Fibroblast of mammary gland (primary cell): ENCODE measurements at regions not wholly inside any gene's neighbourhood (a gene's known extent, or its start where the extent isn't known, plus 50 kb on each side); places are given as distances from the start of the nearest gene placed in this dataset.

ENCODE experiments used
- DNase-seq: peaks from one replicate; pipeline ENCODE4 v3.0.0-alpha.2; 2010; ENCODE audit warnings: low read depth
- H3K4me3 ChIP-seq: 2 replicates; pipeline ENCODE4 v1.5.1; 2011; ENCODE audit warnings: low read depth, mild to moderate bottlenecking, low read length, moderate library complexity; ENCODE audit not compliant: control insufficient read depth
- CTCF ChIP-seq: conservative IDR thresholded peaks from 2 replicates; pipeline ENCODE4 v1.5.1; 2011; ENCODE audit warnings: low read depth, low read length, inconsistent platforms; ENCODE audit not compliant: control insufficient read depth, insufficient read depth

- no peak for TF ChIP-seq CTCF
- peak; percentile 37 for DNase-seq
- H3K4me3 ChIP-seq = no peak overlapping the region
Measured at GRCh38 chr5:9861666-9862256, 231.6 kb upstream of the TAS2R1 start.

DNA sequence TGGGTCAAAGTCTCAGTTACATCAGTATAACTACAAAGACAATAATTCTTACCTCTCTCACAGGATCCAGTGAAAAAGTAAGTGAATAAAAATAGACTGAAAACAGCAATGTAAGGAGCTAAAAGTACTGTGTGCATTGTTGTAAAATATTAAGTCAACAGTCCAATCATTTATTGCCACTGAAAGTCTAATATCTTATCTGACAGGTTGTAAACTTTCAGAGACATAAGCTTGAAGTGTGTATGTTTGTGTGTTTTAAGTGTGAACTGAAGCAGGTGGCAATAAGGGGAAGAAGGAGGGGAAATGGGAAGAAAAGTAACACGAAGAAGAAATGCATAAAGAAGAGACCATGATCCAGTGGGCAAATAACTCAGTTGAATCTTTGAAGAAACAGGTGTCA is 229.7 kb upstream of the TAS2R1 start:
- no peak overlapping the region for H3K4me3 ChIP-seq
- no peak for TF ChIP-seq CTCF
- DNase-seq = no peak

- TF ChIP-seq CTCF = no peak
- no peak for DNase-seq
- no peak overlapping the region for H3K4me3 ChIP-seq
Measured at GRCh38 chr5:9858043-9858442, 227.9 kb upstream of the TAS2R1 start.

DNA sequence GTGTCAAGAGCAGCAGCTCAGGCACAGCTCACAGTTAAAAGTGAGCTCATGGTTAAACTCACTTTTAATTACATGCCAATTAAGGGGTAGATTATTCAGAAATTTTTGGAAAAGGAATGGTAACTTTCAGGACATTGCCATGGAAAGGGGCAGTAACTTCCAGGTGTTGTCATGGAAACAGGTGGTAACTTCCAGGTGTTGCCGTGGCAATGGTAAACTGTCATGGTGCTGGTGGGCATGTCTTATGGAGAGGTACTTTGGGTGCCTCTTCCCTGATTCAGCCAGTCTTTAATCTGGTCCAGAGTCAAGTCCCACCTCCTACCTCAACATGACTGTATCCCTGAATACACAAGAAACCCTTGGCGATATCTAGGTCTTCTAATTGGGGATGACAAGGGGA is 223.2 kb upstream of the TAS2R1 start:
- H3K4me3 ChIP-seq = no peak overlapping the region
- TF ChIP-seq CTCF = no peak
- no peak for DNase-seq

GRCh38 chr5:9852671-9853070 is 222.5 kb upstream of the TAS2R1 start:
- TF ChIP-seq CTCF = no peak
- H3K4me3 ChIP-seq = no peak overlapping the region
- DNase-seq = peak; percentile 25

GRCh38 chr5:9851458-9851857 is 221.3 kb upstream of the TAS2R1 start:
- H3K4me3 ChIP-seq = no peak overlapping the region
- TF ChIP-seq CTCF = peak; percentile 34
- peak; percentile 84 for DNase-seq

GRCh38 chr5:9850456-9850855 is 220.3 kb upstream of the TAS2R1 start:
- DNase-seq = no peak
- H3K4me3 ChIP-seq = no peak overlapping the region
- no peak for TF ChIP-seq CTCF
